WTC11 (cell line): ENCODE measurements at regions not wholly inside any gene's neighbourhood (a gene's known extent, or its start where the extent isn't known, plus 50 kb on each side); places are given as distances from the start of the nearest gene placed in this dataset.

Source experiments
- ATAC-seq: fragments of 200-7000 bp; cut with Tn5 transposase; 2 replicates; pipeline ENCODE4 v1.10.0; 2021; ENCODE audit warnings: mild to moderate bottlenecking, moderate library complexity
- CTCF ChIA-PET: fragments of 300-600 bp; sonication (Branson Sonifier 250); formaldehyde crosslinking; loops from one replicate; lab custom pipeline; 2021; ENCODE audit warnings: antibody characterized with exemption; lab: Charles Lee
- POLR2A ChIA-PET: fragments of 350-600 bp; sonication (Branson Sonifier 250); formaldehyde crosslinking; loops from one replicate; lab custom pipeline; 2021; ENCODE audit warnings: antibody characterized with exemption; lab: Charles Lee
- DNase-seq: peaks from one replicate; pipeline ENCODE4 v3.0.0; 2021; ENCODE audit warnings: low spot score
- H3K27ac Mint-ChIP-seq: 2 replicates; pipeline ENCODE4 v1.8.0; 2021; ENCODE audit warnings: mixed read lengths
- H3K27me3 Mint-ChIP-seq: 2 replicates; pipeline ENCODE4 v1.8.0; 2021; ENCODE audit warnings: low read depth, mild to moderate bottlenecking, moderate library complexity, mixed read lengths
- H3K36me3 Mint-ChIP-seq: 2 replicates; pipeline ENCODE4 v1.8.0; 2021; ENCODE audit warnings: mixed read lengths
- H3K4me1 Mint-ChIP-seq: 2 replicates; pipeline ENCODE4 v1.8.0; 2022; ENCODE audit warnings: mixed read lengths
- H3K4me3 Mint-ChIP-seq: 2 replicates; pipeline ENCODE4 v1.8.0; 2021; ENCODE audit warnings: mild to moderate bottlenecking, moderate library complexity, mixed read lengths
- H3K9me3 Mint-ChIP-seq: 2 replicates; pipeline ENCODE4 v1.8.0; 2021; ENCODE audit warnings: mixed read lengths
- AR ChIP-seq: fragments of 250-450 bp; sonication (Bioruptor Pico); IDR thresholded peaks from 2 replicates; pipeline ENCODE4 v1.9.0; 2021; ENCODE audit warnings: mild to moderate bottlenecking
- ATF2 ChIP-seq: sonication (generic); formaldehyde crosslinking; IDR thresholded peaks from 2 replicates; pipeline ENCODE4 v1.8.1; 2022; ENCODE audit warnings: low read depth, missing genetic modification reagents, borderline replicate concordance
- CREM ChIP-seq: sonication (generic); formaldehyde crosslinking; IDR thresholded peaks from 2 replicates; pipeline ENCODE4 v1.8.1; 2022; ENCODE audit warnings: mild to moderate bottlenecking, missing genetic modification reagents, moderate library complexity
- E2F1 ChIP-seq: sonication (generic); formaldehyde crosslinking; IDR thresholded peaks from 2 replicates; pipeline ENCODE4 v1.8.0; 2022; ENCODE audit warnings: mild to moderate bottlenecking, missing genetic modification reagents
- IRF2 ChIP-seq: sonication (generic); formaldehyde crosslinking; IDR thresholded peaks from 2 replicates; pipeline ENCODE4 v1.8.0; 2022; ENCODE audit warnings: low read depth, missing genetic modification reagents, borderline replicate concordance
- NFYB ChIP-seq: sonication (generic); formaldehyde crosslinking; conservative IDR thresholded peaks from 2 replicates; pipeline ENCODE4 v1.8.0; 2022; ENCODE audit warnings: low read depth, missing genetic modification reagents
- NR3C1 ChIP-seq: sonication (generic); formaldehyde crosslinking; conservative IDR thresholded peaks from 2 replicates; pipeline ENCODE4 v1.8.1; 2023; ENCODE audit warnings: low read depth, mild to moderate bottlenecking, missing genetic modification reagents
- PRRX2 ChIP-seq: fragments of 250-450 bp; sonication (Bioruptor Pico); IDR thresholded peaks from 2 replicates; pipeline ENCODE4 v1.8.0; 2021; ENCODE audit warnings: mild to moderate bottlenecking
- ZNF121 ChIP-seq: sonication (generic); formaldehyde crosslinking; IDR thresholded peaks from 2 replicates; pipeline ENCODE4 v1.8.0; 2023; ENCODE audit warnings: missing genetic modification reagents
- ZNF423 ChIP-seq: fragments of 250-450 bp; sonication (Bioruptor Pico); IDR thresholded peaks from 2 replicates; pipeline ENCODE4 v2.1.2; 2022; ENCODE audit warnings: mild to moderate bottlenecking, moderate library complexity
- ZSCAN18 ChIP-seq: fragments of 250-450 bp; sonication (Bioruptor Pico); IDR thresholded peaks from 2 replicates; pipeline ENCODE4 v2.1.2; 2022; ENCODE audit warnings: mild to moderate bottlenecking, moderate library complexity
- TF ChIP-seq, protein P1 (sequence below): fragments of 250-450 bp; sonication (Bioruptor Pico); conservative IDR thresholded peaks from 2 replicates; pipeline ENCODE4 v1.9.0; 2021; ENCODE audit warnings: mild to moderate bottlenecking
- TF ChIP-seq, protein P2 (sequence below): fragments of 200-600 bp; IDR thresholded peaks from 2 replicates; pipeline ENCODE4 v1.8.0; 2022; ENCODE audit warnings: antibody characterized with exemption
- TF ChIP-seq, protein P3 (sequence below): sonication (generic); formaldehyde crosslinking; IDR thresholded peaks from 2 replicates; pipeline ENCODE4 v1.8.1; 2022; ENCODE audit warnings: mild to moderate bottlenecking, moderate library complexity, missing genetic modification reagents

- no peak for TF ChIP-seq ATF2 (CRISPR knock-in tag)
Measured at GRCh38 chr20:17129089-17129488, 97.8 kb upstream of the PCSK2 start (continued).

- ATAC-seq, result no peak
- CTCF ChIA-PET, result no interaction called here
- H3K9me3 Mint-ChIP-seq, result peaks cover 7% of the 10 kb centered on the region
- POLR2A ChIA-PET, result no interaction called here
- H3K36me3 Mint-ChIP-seq, result no peaks in the 10 kb centered on the region
- no peak overlapping the region for H3K4me3 Mint-ChIP-seq
- H3K4me1 Mint-ChIP-seq, result no peaks in the 10 kb centered on the region
- no peaks in the 10 kb centered on the region for H3K27me3 Mint-ChIP-seq
- no peak overlapping the region for H3K27ac Mint-ChIP-seq
- TF ChIP-seq NR3C1 (CRISPR knock-in tag), result no peak
- TF ChIP-seq, protein P1, sequence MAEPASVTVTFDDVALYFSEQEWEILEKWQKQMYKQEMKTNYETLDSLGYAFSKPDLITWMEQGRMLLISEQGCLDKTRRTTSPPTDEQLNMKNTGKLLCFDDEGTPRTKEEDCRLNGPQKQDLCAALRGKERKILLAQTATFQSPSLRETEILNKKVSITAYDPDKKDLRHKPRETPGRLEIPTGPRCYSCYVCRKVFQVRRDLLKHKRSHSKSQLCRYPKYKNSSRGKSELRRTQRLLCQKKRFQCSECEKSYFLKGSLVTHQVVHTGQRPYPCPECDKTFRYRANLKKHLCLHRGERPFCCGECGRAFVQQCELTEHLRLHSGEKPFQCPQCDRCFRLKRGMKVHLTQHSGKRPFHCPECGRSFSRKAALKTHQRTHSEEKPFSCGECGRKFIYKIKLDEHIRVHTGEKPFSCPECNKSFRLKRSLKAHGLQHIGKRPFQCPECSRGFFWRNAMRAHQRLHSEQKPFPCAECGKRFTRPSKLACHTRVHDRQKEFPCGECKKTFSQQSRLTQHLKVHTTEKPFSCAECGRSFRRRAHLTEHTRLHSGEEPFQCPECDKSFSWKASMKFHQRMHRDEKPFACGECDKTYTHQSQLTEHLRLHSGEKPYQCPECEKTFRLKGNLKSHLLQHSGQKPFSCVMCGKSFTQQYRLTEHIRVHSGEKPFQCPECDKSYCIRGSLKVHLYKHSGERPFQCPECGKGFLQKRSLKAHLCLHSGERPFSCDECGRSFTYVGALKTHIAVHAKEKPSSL, result no peak
- no peak for TF ChIP-seq PRRX2
- TF ChIP-seq ZNF423 (CRISPR knock-in tag), result no peak
- TF ChIP-seq, protein P2, sequence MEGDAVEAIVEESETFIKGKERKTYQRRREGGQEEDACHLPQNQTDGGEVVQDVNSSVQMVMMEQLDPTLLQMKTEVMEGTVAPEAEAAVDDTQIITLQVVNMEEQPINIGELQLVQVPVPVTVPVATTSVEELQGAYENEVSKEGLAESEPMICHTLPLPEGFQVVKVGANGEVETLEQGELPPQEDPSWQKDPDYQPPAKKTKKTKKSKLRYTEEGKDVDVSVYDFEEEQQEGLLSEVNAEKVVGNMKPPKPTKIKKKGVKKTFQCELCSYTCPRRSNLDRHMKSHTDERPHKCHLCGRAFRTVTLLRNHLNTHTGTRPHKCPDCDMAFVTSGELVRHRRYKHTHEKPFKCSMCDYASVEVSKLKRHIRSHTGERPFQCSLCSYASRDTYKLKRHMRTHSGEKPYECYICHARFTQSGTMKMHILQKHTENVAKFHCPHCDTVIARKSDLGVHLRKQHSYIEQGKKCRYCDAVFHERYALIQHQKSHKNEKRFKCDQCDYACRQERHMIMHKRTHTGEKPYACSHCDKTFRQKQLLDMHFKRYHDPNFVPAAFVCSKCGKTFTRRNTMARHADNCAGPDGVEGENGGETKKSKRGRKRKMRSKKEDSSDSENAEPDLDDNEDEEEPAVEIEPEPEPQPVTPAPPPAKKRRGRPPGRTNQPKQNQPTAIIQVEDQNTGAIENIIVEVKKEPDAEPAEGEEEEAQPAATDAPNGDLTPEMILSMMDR, result no peak
- TF ChIP-seq IRF2 (CRISPR knock-in tag), result no peak
- TF ChIP-seq ZSCAN18 (CRISPR knock-in tag), result no peak
- no peak for TF ChIP-seq E2F1 (CRISPR knock-in tag)
- TF ChIP-seq ZNF121 (CRISPR knock-in tag), result no peak
- TF ChIP-seq, protein P3, sequence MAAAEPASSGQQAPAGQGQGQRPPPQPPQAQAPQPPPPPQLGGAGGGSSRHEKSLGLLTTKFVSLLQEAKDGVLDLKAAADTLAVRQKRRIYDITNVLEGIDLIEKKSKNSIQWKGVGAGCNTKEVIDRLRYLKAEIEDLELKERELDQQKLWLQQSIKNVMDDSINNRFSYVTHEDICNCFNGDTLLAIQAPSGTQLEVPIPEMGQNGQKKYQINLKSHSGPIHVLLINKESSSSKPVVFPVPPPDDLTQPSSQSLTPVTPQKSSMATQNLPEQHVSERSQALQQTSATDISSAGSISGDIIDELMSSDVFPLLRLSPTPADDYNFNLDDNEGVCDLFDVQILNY (CRISPR knock-in tag), result no peak
- no peak for TF ChIP-seq AR (CRISPR knock-in tag)
- no peak for TF ChIP-seq CREM (CRISPR knock-in tag)
- no peak for TF ChIP-seq NFYB (CRISPR knock-in tag)
- DNase-seq, result no peak
Measured at GRCh38 chr20:17137692-17138091, 89.1 kb upstream of the PCSK2 start.
